GM12874 (cell line): ENCODE measurements at regions not wholly inside any gene's neighbourhood (a gene's known extent, or its start where the extent isn't known, plus 50 kb on each side); places are given as distances from the start of the nearest gene placed in this dataset.

ENCODE experiments used
- CTCF ChIP-seq: IDR thresholded peaks from 2 replicates; pipeline ENCODE4 v1.5.1; 2011; ENCODE audit warnings: low read depth, mild to moderate bottlenecking, control low read depth, low read length, moderate library complexity; ENCODE audit not compliant: insufficient read depth

- no peak for TF ChIP-seq CTCF
These were observed 236.9 kb upstream of the NRIP1 start for GRCh38 chr21:15301736-15302135.

GRCh38 chr21:15306271-15306670, 241.5 kb upstream of the NRIP1 start:
- no peak for TF ChIP-seq CTCF

- no peak for TF ChIP-seq CTCF
These were observed 243.5 kb upstream of the NRIP1 start for GRCh38 chr21:15308333-15308732.

GRCh38 chr21:15309022-15309590, 244.3 kb upstream of the NRIP1 start:
- no peak for TF ChIP-seq CTCF

- TF ChIP-seq CTCF = no peak
These were observed 244.9 kb upstream of the NRIP1 start for GRCh38 chr21:15309721-15310120.

- no peak for TF ChIP-seq CTCF
These were observed 246.7 kb upstream of the NRIP1 start for GRCh38 chr21:15311510-15311909.

GRCh38 chr21:15319727-15320126, 254.9 kb upstream of the NRIP1 start:
- no peak for TF ChIP-seq CTCF
